Upper lobe of right lung (tissue), 1 donor: ENCODE measurements at regions not wholly inside any gene's neighbourhood (a gene's known extent, or its start where the extent isn't known, plus 50 kb on each side); places are given as distances from the start of the nearest gene placed in this dataset.
A peak's percentile ranks its signal among the peaks of the same experiment; 100 is the strongest.

Experiments
- ATAC-seq: fragments of 200-7000 bp; cut with Tn5 transposase; one replicate; pipeline ENCODE4 v1.9.1; 2020; ENCODE audit warnings: mild to moderate bottlenecking, moderate library complexity
- DNase-seq: peaks from one replicate; pipeline ENCODE4 v3.0.0-alpha.2; 2020
- H3K27ac ChIP-seq: fragments of 200-600 bp; one replicate; pipeline ENCODE4 v1.8.0; 2022
- H3K27me3 ChIP-seq: fragments of 200-600 bp; one replicate; pipeline ENCODE4 v1.8.0; 2022; ENCODE audit warnings: mild to moderate bottlenecking
- H3K36me3 ChIP-seq: fragments of 200-600 bp; one replicate; pipeline ENCODE4 v1.8.0; 2022
- H3K4me1 ChIP-seq: fragments of 200-600 bp; one replicate; pipeline ENCODE4 v1.8.0; 2022
- H3K4me3 ChIP-seq: fragments of 200-600 bp; one replicate; pipeline ENCODE4 v1.8.0; 2022; ENCODE audit warnings: mild to moderate bottlenecking
- H3K9me3 ChIP-seq: fragments of 200-600 bp; one replicate; pipeline ENCODE4 v1.8.0; 2022
- CTCF ChIP-seq: fragments of 200-600 bp; IDR thresholded peaks from one replicate; pipeline ENCODE4 v1.8.0; 2022; ENCODE audit warnings: antibody characterized with exemption
- intact Hi-C: fragments of 100-400 bp; cut with DNase I; formaldehyde crosslinking; loops from one replicate; pipeline ENCODE4 v1.11.0; 2022
- donor health status: DM: no; HTN: yes; CAD: no; lungs with severe emphysema.

GRCh38 chr2:71759060-71759459 lies 305.7 kb downstream of the DYSF start:
- no peak overlapping the region for H3K4me3 ChIP-seq
- H3K27ac ChIP-seq: no peak overlapping the region
- H3K4me1 ChIP-seq: no peaks in the 10 kb centered on the region
- ATAC-seq (no peak), DNase-seq (no peak)
- H3K27me3 ChIP-seq: no peaks in the 10 kb centered on the region
- intact Hi-C loops: no loop called here
- H3K9me3 ChIP-seq: no peaks in the 10 kb centered on the region
- no peak for TF ChIP-seq CTCF
- H3K36me3 ChIP-seq: no peaks in the 10 kb centered on the region

GRCh38 chr2:71757351-71757750 lies 304.0 kb downstream of the DYSF start:
- DNase-seq: no peak
- TF ChIP-seq CTCF: no peak
- Histone ChIP-seq H3K36me3 (no peaks in the 10 kb centered on the region), H3K4me3 (no peak overlapping the region), H3K4me1 (no peaks in the 10 kb centered on the region), H3K9me3 (no peaks in the 10 kb centered on the region), H3K27ac (no peak overlapping the region), H3K27me3 (no peaks in the 10 kb centered on the region)
- no peak for ATAC-seq
- intact Hi-C loops: no loop called here

- H3K4me1 ChIP-seq: no peaks in the 10 kb centered on the region
- ATAC-seq (no peak), DNase-seq (no peak)
- H3K4me3 ChIP-seq: no peak overlapping the region
- intact Hi-C loops: no loop called here
- no peaks in the 10 kb centered on the region for H3K9me3 ChIP-seq
- no peak overlapping the region for H3K27ac ChIP-seq
- TF ChIP-seq CTCF: no peak
- H3K27me3 ChIP-seq: no peaks in the 10 kb centered on the region
- H3K36me3 ChIP-seq: no peaks in the 10 kb centered on the region
These were observed 303.0 kb downstream of the DYSF start for GRCh38 chr2:71756280-71756906.

- no peaks in the 10 kb centered on the region for H3K36me3 ChIP-seq
- TF ChIP-seq CTCF: no peak
- no peak overlapping the region for H3K27ac ChIP-seq
- no peaks in the 10 kb centered on the region for H3K9me3 ChIP-seq
- DNase-seq: no peak
- no peak overlapping the region for H3K4me3 ChIP-seq
- H3K27me3 ChIP-seq: no peaks in the 10 kb centered on the region
- intact Hi-C loops: no loop called here
- peaks cover 12% of the 10 kb centered on the region for H3K4me1 ChIP-seq
- ATAC-seq: no peak
These were observed 298.2 kb downstream of the DYSF start for GRCh38 chr2:71751590-71751989.

GRCh38 chr2:71749671-71750101 lies 296.3 kb downstream of the DYSF start:
- ATAC-seq (no peak), DNase-seq (no peak)
- peaks cover 17% of the 10 kb centered on the region for H3K4me1 ChIP-seq
- H3K27me3 ChIP-seq: no peaks in the 10 kb centered on the region
- intact Hi-C loops: no loop called here
- H3K9me3 ChIP-seq: no peaks in the 10 kb centered on the region
- no peaks in the 10 kb centered on the region for H3K36me3 ChIP-seq
- no peak overlapping the region for H3K27ac ChIP-seq
- no peak for TF ChIP-seq CTCF
- H3K4me3 ChIP-seq: no peak overlapping the region

- intact Hi-C loops: no loop called here
- Histone ChIP-seq H3K4me1 (peaks cover 18% of the 10 kb centered on the region), H3K9me3 (no peaks in the 10 kb centered on the region), H3K27ac (no peak overlapping the region), H3K4me3 (no peak overlapping the region), H3K27me3 (no peaks in the 10 kb centered on the region), H3K36me3 (no peaks in the 10 kb centered on the region)
- DNase-seq (no peak), ATAC-seq (peak; percentile 14)
- TF ChIP-seq CTCF: no peak
These were observed 294.9 kb downstream of the DYSF start for GRCh38 chr2:71748227-71748626.
